ENCODE measurements at regions not wholly inside any gene's neighbourhood (a gene's known extent, or its start where the extent isn't known, plus 50 kb on each side); places are given as distances from the start of the nearest gene placed in this dataset.

- DNase-seq (ENCODE audit: insufficient read length, low spot score) = no peak
- no peak for FAIRE-seq
- no peak for TF ChIP-seq CTCF (IDR thresholded peaks at IDR 0.05; ENCODE audit: insufficient read depth, missing control alignments)
These were observed 222.9 kb upstream of the NDN start for GRCh38 chr15:23910030-23910429.

- FAIRE-seq = no peak
- no peak for DNase-seq (ENCODE audit: insufficient read length, low spot score)
- TF ChIP-seq CTCF (IDR thresholded peaks at IDR 0.05; ENCODE audit: insufficient read depth, missing control alignments) = no peak
These were observed 225.1 kb upstream of the NDN start for GRCh38 chr15:23912191-23912590.

- no peak for TF ChIP-seq CTCF (IDR thresholded peaks at IDR 0.05; ENCODE audit: insufficient read depth, missing control alignments)
- FAIRE-seq = no peak
- DNase-seq (ENCODE audit: insufficient read length, low spot score) = no peak
These were observed 226.0 kb upstream of the NDN start for GRCh38 chr15:23913081-23913480.

GRCh38 chr15:23913635-23914034 lies 226.5 kb upstream of the NDN start:
- TF ChIP-seq CTCF (IDR thresholded peaks at IDR 0.05; ENCODE audit: insufficient read depth, missing control alignments) = no peak
- FAIRE-seq (no peak), DNase-seq (ENCODE audit: insufficient read length, low spot score) (no peak)

GRCh38 chr15:23924686-23925085 lies 237.6 kb upstream of the NDN start:
- no peak for FAIRE-seq
- DNase-seq (ENCODE audit: insufficient read length, low spot score) = no peak
- no peak for TF ChIP-seq CTCF (IDR thresholded peaks at IDR 0.05; ENCODE audit: insufficient read depth, missing control alignments)

GRCh38 chr15:23954931-23955330 lies 267.8 kb upstream of the NDN start:
- no peak for FAIRE-seq
- no peak for TF ChIP-seq CTCF (IDR thresholded peaks at IDR 0.05; ENCODE audit: insufficient read depth, missing control alignments)
- DNase-seq (ENCODE audit: insufficient read length, low spot score) = no peak

GRCh38 chr15:23983500-23984259 lies 296.6 kb upstream of the NDN start:
- no peak for TF ChIP-seq CTCF (IDR thresholded peaks at IDR 0.05; ENCODE audit: insufficient read depth, missing control alignments)
- FAIRE-seq = no peak
- no peak for DNase-seq (ENCODE audit: insufficient read length, low spot score)

Measured in D721Med (cell line).